Left lung (tissue), 4 donors: ENCODE measurements at regions not wholly inside any gene's neighbourhood (a gene's known extent, or its start where the extent isn't known, plus 50 kb on each side); places are given as distances from the start of the nearest gene placed in this dataset.

ENCODE experiments used
- ATAC-seq: fragments of 200-7000 bp; cut with Tn5 transposase; one replicate; pipeline ENCODE4 v1.9.1; 2020; ENCODE audit warnings: moderate library complexity
- DNase-seq, 4 donors: peaks; one replicate each; pipeline ENCODE4 v3.0.0-alpha.2; 2013 to 2020
- H3K27ac ChIP-seq, 2 donors: fragments of 200-600 bp; sonication (generic) in 1 of 2; one replicate each; pipeline versions ENCODE4 v1.5.0 to v1.8.0; 2020 to 2021
- H3K27me3 ChIP-seq, 2 donors: fragments of 200-600 bp; sonication (generic) in 1 of 2; one replicate each; pipeline versions ENCODE4 v1.5.0 to v1.8.0; 2020 to 2021
- H3K36me3 ChIP-seq, 2 donors: fragments of 200-600 bp; sonication (generic) in 1 of 2; one replicate each; pipeline versions ENCODE4 v1.5.0 to v1.8.0; 2020 to 2021
- H3K4me1 ChIP-seq, 2 donors: fragments of 200-600 bp; one replicate each; pipeline ENCODE4 v1.8.0; 2021
- H3K4me3 ChIP-seq, 2 donors: fragments of 200-600 bp; sonication (generic) in 1 of 2; one replicate each; pipeline versions ENCODE4 v1.5.0 to v1.8.0; 2020 to 2021; ENCODE audit warnings: mild to moderate bottlenecking in 1 of 2
- H3K9me3 ChIP-seq, 2 donors: fragments of 200-600 bp; sonication (generic) in 1 of 2; one replicate each; pipeline versions ENCODE4 v1.5.0 to v1.8.0; 2020 to 2021
- CTCF ChIP-seq, 2 donors: fragments of 200-600 bp; sonication (generic) in 1 of 2; IDR thresholded peaks; one replicate each; pipeline versions ENCODE4 v1.5.0 to v1.8.0; 2021; ENCODE audit warnings: antibody characterized with exemption in 2 of 2
- intact Hi-C, 2 donors: fragments of 100-400 bp; cut with DNase I; formaldehyde crosslinking; loops; one replicate each; pipeline versions ENCODE4 v1.11.2 to v1.14.2; 2022
- donor health status: DM: no; HTN: yes; CAD: no.
- donor health status: DM: no; HTN: no; CAD: no.

DNA sequence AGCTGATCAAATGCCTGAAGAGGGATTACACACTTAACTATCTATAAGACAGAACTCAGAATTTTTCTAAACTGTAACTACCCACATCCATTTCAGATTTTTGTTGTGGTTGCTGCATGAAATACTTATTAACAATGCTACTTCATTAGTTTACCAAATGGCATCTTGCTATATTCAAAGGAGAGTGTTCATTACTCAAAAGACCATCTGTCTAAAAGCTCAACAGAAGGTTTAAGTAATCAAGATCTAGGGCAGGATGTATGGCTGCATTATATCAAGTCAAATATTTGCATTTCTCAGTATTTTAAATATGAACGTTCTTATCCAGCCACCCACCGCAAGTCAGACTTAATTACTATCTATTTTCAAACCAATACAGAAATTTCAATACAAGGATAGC is 79.9 kb downstream of the SIPA1L2 start:
- Histone ChIP-seq H3K27ac (no peak overlapping the region), H3K4me3 (no peak overlapping the region), H3K27me3 (no peaks in the 10 kb centered on the region), H3K36me3 (no peaks in the 10 kb centered on the region), H3K4me1 (peaks cover 12 to 24% of the 10 kb centered on the region in 2 donors), H3K9me3 (no peaks in the 10 kb centered on the region)
- intact Hi-C loops = no loop called here
- ATAC-seq = no peak
- no peak for TF ChIP-seq CTCF (IDR thresholded peaks at IDR 0.05)
- no peak for DNase-seq

DNA sequence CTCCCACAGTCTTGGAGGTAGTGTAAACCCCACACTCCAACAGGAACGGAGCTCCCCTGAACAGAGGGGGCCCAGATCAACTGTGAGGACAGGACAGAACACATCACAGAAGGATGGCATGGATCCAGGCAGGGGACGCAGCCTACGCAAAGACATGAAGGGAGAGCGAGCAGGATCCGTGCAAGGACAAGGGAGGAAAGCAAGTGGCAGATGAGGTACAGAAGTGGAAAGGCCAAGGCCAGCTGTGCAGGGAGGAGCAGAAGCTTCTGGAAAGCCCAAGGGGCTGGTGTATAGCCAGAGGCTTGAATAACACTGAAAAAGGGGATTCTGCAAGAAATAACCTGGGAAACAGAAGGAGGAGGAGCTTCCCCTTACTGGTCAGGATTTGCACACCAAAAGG is 81.2 kb downstream of the SIPA1L2 start:
- H3K4me1 ChIP-seq = peaks cover 8 to 13% of the 10 kb centered on the region in 2 donors
- no peaks in the 10 kb centered on the region for H3K9me3 ChIP-seq
- intact Hi-C loops = no loop called here
- ATAC-seq = no peak
- no peak for TF ChIP-seq CTCF (IDR thresholded peaks at IDR 0.05)
- DNase-seq = no peak
- no peaks in the 10 kb centered on the region for H3K27me3 ChIP-seq
- no peaks in the 10 kb centered on the region for H3K36me3 ChIP-seq
- no peak overlapping the region for H3K4me3 ChIP-seq
- H3K27ac ChIP-seq = no peak overlapping the region

GRCh38 chr1:232547938-232548484 is 81.9 kb downstream of the SIPA1L2 start:
- DNase-seq = no peak
- intact Hi-C loops = no loop called here
- no peak overlapping the region for H3K27ac ChIP-seq
- H3K36me3 ChIP-seq = no peaks in the 10 kb centered on the region
- H3K4me1 ChIP-seq = peaks cover 2 to 7% of the 10 kb centered on the region in 2 donors
- ATAC-seq = no peak
- no peaks in the 10 kb centered on the region for H3K9me3 ChIP-seq
- TF ChIP-seq CTCF (IDR thresholded peaks at IDR 0.05) = no peak
- H3K4me3 ChIP-seq = no peak overlapping the region
- H3K27me3 ChIP-seq = no peaks in the 10 kb centered on the region

GRCh38 chr1:232542633-232543593 is 87.0 kb downstream of the SIPA1L2 start:
- intact Hi-C loops = no loop called here
- no peaks in the 10 kb centered on the region for H3K27me3 ChIP-seq
- no peak for TF ChIP-seq CTCF (IDR thresholded peaks at IDR 0.05)
- peaks cover 0 to 10% of the 10 kb centered on the region in 2 donors for H3K4me1 ChIP-seq
- H3K27ac ChIP-seq = no peak overlapping the region
- no peak for ATAC-seq
- no peak for DNase-seq
- no peaks in the 10 kb centered on the region for H3K36me3 ChIP-seq
- H3K4me3 ChIP-seq = no peak overlapping the region
- no peaks in the 10 kb centered on the region for H3K9me3 ChIP-seq

GRCh38 chr1:232538943-232539302 is 91.0 kb downstream of the SIPA1L2 start:
- H3K9me3 ChIP-seq = no peaks in the 10 kb centered on the region
- H3K4me3 ChIP-seq = no peak overlapping the region
- TF ChIP-seq CTCF (IDR thresholded peaks at IDR 0.05) = no peak
- intact Hi-C loops = no loop called here
- H3K27ac ChIP-seq = no peak overlapping the region
- H3K36me3 ChIP-seq = no peaks in the 10 kb centered on the region
- DNase-seq (no peak), ATAC-seq (no peak)
- H3K4me1 ChIP-seq = peaks cover 0 to 10% of the 10 kb centered on the region in 2 donors
- no peaks in the 10 kb centered on the region for H3K27me3 ChIP-seq
